Inflammatory macrophage treated with lipopolysaccharide for 1 hour (primary cell): ENCODE measurements at regions not wholly inside any gene's neighbourhood (a gene's known extent, or its start where the extent isn't known, plus 50 kb on each side); places are given as distances from the start of the nearest gene placed in this dataset.
"Not testable (repeated sequence)": the region's sequence is repeated elsewhere in the genome, so short reads cannot be mapped to it uniquely, and the experiment has no call there.

Source experiments
- DNase-seq, 2 donors: peaks; one replicate each; pipeline ENCODE4 v3.0.0-alpha.2; 2020 to 2022

GRCh38 chr12:115297445-115297844 is 613.5 kb upstream of the TBX3 start:
- DNase-seq = no peak

- no peak for DNase-seq
Observed at GRCh38 chr12:115296613-115297198, 612.7 kb upstream of the TBX3 start.

- no peak for DNase-seq
Observed at GRCh38 chr12:115295886-115296285, 611.9 kb upstream of the TBX3 start.

- no peak for DNase-seq
Observed at GRCh38 chr12:115294453-115295133, 610.6 kb upstream of the TBX3 start.

- DNase-seq = not testable (repeated sequence)
Observed at GRCh38 chr12:115285429-115285828, 601.5 kb upstream of the TBX3 start.

GRCh38 chr12:115273456-115273855 is 589.5 kb upstream of the TBX3 start:
- DNase-seq = no peak

GRCh38 chr12:115268451-115268850 is 584.5 kb upstream of the TBX3 start:
- no peak for DNase-seq

- DNase-seq = no peak
Observed at GRCh38 chr12:115267891-115268290, 583.9 kb upstream of the TBX3 start.

- no peak for DNase-seq
Observed at GRCh38 chr12:115267464-115267863, 583.5 kb upstream of the TBX3 start.

GRCh38 chr12:115264605-115265004 is 580.6 kb upstream of the TBX3 start:
- no peak for DNase-seq

- DNase-seq = no peak
Observed at GRCh38 chr12:115261691-115262398, 577.9 kb upstream of the TBX3 start.

GRCh38 chr12:115260762-115261675 is 577.0 kb upstream of the TBX3 start:
- no peak for DNase-seq

GRCh38 chr12:115259968-115260747 is 576.2 kb upstream of the TBX3 start:
- DNase-seq = no peak

- no peak for DNase-seq
Observed at GRCh38 chr12:115257791-115258190, 573.8 kb upstream of the TBX3 start.

- DNase-seq = no peak
Observed at GRCh38 chr12:115255962-115256361, 572.0 kb upstream of the TBX3 start.

- no peak for DNase-seq
Observed at GRCh38 chr12:115255257-115255656, 571.3 kb upstream of the TBX3 start.

GRCh38 chr12:115253049-115253448 is 569.1 kb upstream of the TBX3 start:
- DNase-seq = no peak

GRCh38 chr12:115251727-115252126 is 567.8 kb upstream of the TBX3 start:
- DNase-seq = no peak

- DNase-seq = no peak
Observed at GRCh38 chr12:115249671-115250278, 565.8 kb upstream of the TBX3 start.

- DNase-seq = no peak
Observed at GRCh38 chr12:115245020-115245419, 561.0 kb upstream of the TBX3 start.

- DNase-seq = no peak
Observed at GRCh38 chr12:115243933-115244628, 560.1 kb upstream of the TBX3 start.
